Caco-2 (cell line): ENCODE measurements at regions not wholly inside any gene's neighbourhood (a gene's known extent, or its start where the extent isn't known, plus 50 kb on each side); places are given as distances from the start of the nearest gene placed in this dataset.

ENCODE experiments used
- BruUV-seq: library from RNA; stranded (reverse); fragments of 400-500 nt; replicated peaks from 2 replicates; lab custom pipeline; 2021; lab: Mats Ljungman, UMichigan
- CTCF ChIA-PET: fragments of 300-600 bp; sonication (Branson Sonifier 250); formaldehyde crosslinking; loops from one replicate; lab custom pipeline; 2022; ENCODE audit warnings: antibody characterized with exemption; lab: Charles Lee
- POLR2A ChIA-PET: fragments of 300-600 bp; sonication (Branson Sonifier 250); formaldehyde crosslinking; loops from one replicate; lab custom pipeline; 2022; ENCODE audit warnings: antibody characterized with exemption; lab: Charles Lee
- DNase-seq, 2 experiments: peaks; one replicate each; pipeline versions ENCODE4 v3.0.0 to v3.0.0-alpha.2; 2020 to 2022
- H3K27me3 ChIP-seq: replicated peaks from 2 replicates; pipeline ENCODE4 v1.6.0; 2011; ENCODE audit warnings: low read length; ENCODE audit not compliant: control insufficient read depth, insufficient read depth
- H3K36me3 ChIP-seq: 2 replicates; pipeline ENCODE4 v1.5.1; 2011; ENCODE audit warnings: low read length; ENCODE audit not compliant: control insufficient read depth, insufficient read depth
- H3K4me1 ChIP-seq: fragments of 250-450 bp; sonication (Bioruptor Pico); 2 replicates; pipeline ENCODE4 v1.5.1; 2020; ENCODE audit warnings: mild to moderate bottlenecking
- H3K4me3 ChIP-seq: 2 replicates; pipeline ENCODE4 v1.5.1; 2011; ENCODE audit warnings: low read depth, mild to moderate bottlenecking, control low read depth, low read length
- H3K9me3 ChIP-seq: fragments of 250-450 bp; sonication (Bioruptor Pico); 2 replicates; pipeline ENCODE4 v1.5.1; 2020; ENCODE audit warnings: mild to moderate bottlenecking, moderate library complexity
- H3K27ac Mint-ChIP-seq: one replicate; pipeline ENCODE4 v1.8.0; 2022; ENCODE audit warnings: mixed read lengths; ENCODE audit not compliant: unreplicated experiment
- H3K27me3 Mint-ChIP-seq: one replicate; pipeline ENCODE4 v1.8.0; 2022; ENCODE audit warnings: mixed read lengths; ENCODE audit not compliant: insufficient read depth, unreplicated experiment
- H3K36me3 Mint-ChIP-seq: one replicate; pipeline ENCODE4 v1.8.0; 2022; ENCODE audit warnings: mild to moderate bottlenecking, mixed read lengths; ENCODE audit not compliant: insufficient read depth, unreplicated experiment
- H3K4me1 Mint-ChIP-seq: one replicate; pipeline ENCODE4 v1.8.0; 2022; ENCODE audit warnings: low read depth, mixed read lengths; ENCODE audit not compliant: unreplicated experiment
- H3K4me3 Mint-ChIP-seq: one replicate; pipeline ENCODE4 v1.8.0; 2022; ENCODE audit warnings: mild to moderate bottlenecking, moderate library complexity, mixed read lengths; ENCODE audit not compliant: unreplicated experiment
- H3K9me3 Mint-ChIP-seq: one replicate; pipeline ENCODE4 v1.8.0; 2022; ENCODE audit warnings: mixed read lengths; ENCODE audit not compliant: unreplicated experiment
- CTCF ChIP-seq, 2 experiments: fragments of 200-600 bp in 1 of 2; IDR thresholded peaks; 1 replicate in 1 of 2; 2 replicates in 1 of 2; pipeline versions ENCODE4 v1.5.1 to v1.8.0; 2011 to 2022; ENCODE audit warnings: antibody characterized with exemption in 1 of 2, control low read depth in 1 of 2, inconsistent platforms in 1 of 2, low read depth in 1 of 2, low read length in 1 of 2, mild to moderate bottlenecking in 1 of 2, moderate library complexity in 1 of 2; ENCODE audit not compliant: insufficient read depth in 1 of 2, severe bottlenecking in 1 of 2, unreplicated experiment in 1 of 2
- intact Hi-C: fragments of 100-400 bp; cut with micrococcal nuclease; formaldehyde crosslinking; loops from one replicate; pipeline ENCODE4 v1.10.0; 2022; ENCODE audit not compliant: unreplicated experiment

- Histone ChIP-seq H3K27me3 (no peaks in the 10 kb centered on the region; the same call in 1 of the 2 replicates), H3K4me1 (no peaks in the 10 kb centered on the region), H3K9me3 (no peaks in the 10 kb centered on the region), H3K4me3 (no peak overlapping the region), H3K36me3 (no peaks in the 10 kb centered on the region)
- peaks cover 19% of the 10 kb centered on the region for H3K27me3 Mint-ChIP-seq
- H3K4me3 Mint-ChIP-seq, result no peak overlapping the region
- no peaks in the 10 kb centered on the region for H3K9me3 Mint-ChIP-seq
- ChIA-PET POLR2A (no interaction called here), CTCF (no interaction called here)
- no peaks in the 10 kb centered on the region for H3K36me3 Mint-ChIP-seq
- intact Hi-C loops, result no loop called here
- no peak for DNase-seq
- H3K4me1 Mint-ChIP-seq, result no peaks in the 10 kb centered on the region
- BruUV-seq, result no TSS peak
- no peak for TF ChIP-seq CTCF (IDR thresholded peaks at IDR 0.05; ENCODE audit: insufficient read depth in 1 of 2, low read depth in 1 of 2, low read length in 1 of 2, severe bottlenecking in 1 of 2, unreplicated experiment in 1 of 2)
- H3K27ac Mint-ChIP-seq, result no peak overlapping the region
Observed at GRCh38 chr6:40755046-40755681, 168.0 kb upstream of the LRFN2 start.

- no peaks in the 10 kb centered on the region for H3K36me3 ChIP-seq
- no peak for DNase-seq
- ChIA-PET POLR2A (no interaction called here), CTCF (no interaction called here)
- no peak for TF ChIP-seq CTCF (IDR thresholded peaks at IDR 0.05; ENCODE audit: insufficient read depth in 1 of 2, low read depth in 1 of 2, low read length in 1 of 2, severe bottlenecking in 1 of 2, unreplicated experiment in 1 of 2)
- H3K4me1 ChIP-seq, result no peaks in the 10 kb centered on the region
- intact Hi-C loops, result no loop called here
- Mint-ChIP-seq H3K4me1 (no peaks in the 10 kb centered on the region), H3K27ac (no peak overlapping the region), H3K9me3 (no peaks in the 10 kb centered on the region), H3K4me3 (no peak overlapping the region), H3K27me3 (peaks cover 19% of the 10 kb centered on the region), H3K36me3 (no peaks in the 10 kb centered on the region)
- H3K4me3 ChIP-seq, result no peak overlapping the region
- no peaks in the 10 kb centered on the region; the same call in 1 of the 2 replicates for H3K27me3 ChIP-seq
- no peaks in the 10 kb centered on the region for H3K9me3 ChIP-seq
- BruUV-seq, result no TSS peak
Observed at GRCh38 chr6:40754461-40755045, 167.4 kb upstream of the LRFN2 start.

GRCh38 chr6:40753675-40754448, 166.7 kb upstream of the LRFN2 start:
- intact Hi-C loops, result no loop called here
- H3K4me3 Mint-ChIP-seq, result no peak overlapping the region
- ChIA-PET CTCF (no interaction called here), POLR2A (no interaction called here)
- Histone ChIP-seq H3K4me1 (no peaks in the 10 kb centered on the region), H3K9me3 (no peaks in the 10 kb centered on the region), H3K27me3 (no peaks in the 10 kb centered on the region; the same call in 1 of the 2 replicates), H3K4me3 (no peak overlapping the region), H3K36me3 (no peaks in the 10 kb centered on the region)
- H3K4me1 Mint-ChIP-seq, result no peaks in the 10 kb centered on the region
- BruUV-seq, result no TSS peak
- H3K36me3 Mint-ChIP-seq, result no peaks in the 10 kb centered on the region
- peaks cover 20% of the 10 kb centered on the region for H3K27me3 Mint-ChIP-seq
- H3K27ac Mint-ChIP-seq, result no peak overlapping the region
- TF ChIP-seq CTCF (IDR thresholded peaks at IDR 0.05; ENCODE audit: insufficient read depth in 1 of 2, low read depth in 1 of 2, low read length in 1 of 2, severe bottlenecking in 1 of 2, unreplicated experiment in 1 of 2), result no peak
- no peaks in the 10 kb centered on the region for H3K9me3 Mint-ChIP-seq
- DNase-seq, result no peak
